ENCODE measurements at regions not wholly inside any gene's neighbourhood (a gene's known extent, or its start where the extent isn't known, plus 50 kb on each side); places are given as distances from the start of the nearest gene placed in this dataset.

DNA sequence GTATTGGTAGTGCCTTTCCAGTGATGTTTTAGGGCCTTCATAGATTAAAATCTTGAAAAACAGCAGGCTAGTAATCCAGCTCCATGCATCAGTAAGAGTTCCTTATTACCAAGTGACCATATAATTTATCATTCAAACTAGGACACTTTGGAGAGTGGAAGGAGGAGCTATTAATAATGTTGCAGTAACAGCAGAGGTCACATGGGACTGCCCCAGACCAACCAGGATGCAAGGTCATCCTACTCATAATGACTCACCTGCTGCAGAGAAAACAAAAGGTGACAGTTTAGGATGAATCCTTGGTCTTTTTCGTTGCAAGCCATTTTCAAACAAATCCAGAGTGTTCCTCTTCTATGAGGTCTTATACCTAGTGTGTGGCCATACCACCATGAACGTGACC, 187.4 kb downstream of the NUF2 start:
- TF ChIP-seq, protein P1, sequence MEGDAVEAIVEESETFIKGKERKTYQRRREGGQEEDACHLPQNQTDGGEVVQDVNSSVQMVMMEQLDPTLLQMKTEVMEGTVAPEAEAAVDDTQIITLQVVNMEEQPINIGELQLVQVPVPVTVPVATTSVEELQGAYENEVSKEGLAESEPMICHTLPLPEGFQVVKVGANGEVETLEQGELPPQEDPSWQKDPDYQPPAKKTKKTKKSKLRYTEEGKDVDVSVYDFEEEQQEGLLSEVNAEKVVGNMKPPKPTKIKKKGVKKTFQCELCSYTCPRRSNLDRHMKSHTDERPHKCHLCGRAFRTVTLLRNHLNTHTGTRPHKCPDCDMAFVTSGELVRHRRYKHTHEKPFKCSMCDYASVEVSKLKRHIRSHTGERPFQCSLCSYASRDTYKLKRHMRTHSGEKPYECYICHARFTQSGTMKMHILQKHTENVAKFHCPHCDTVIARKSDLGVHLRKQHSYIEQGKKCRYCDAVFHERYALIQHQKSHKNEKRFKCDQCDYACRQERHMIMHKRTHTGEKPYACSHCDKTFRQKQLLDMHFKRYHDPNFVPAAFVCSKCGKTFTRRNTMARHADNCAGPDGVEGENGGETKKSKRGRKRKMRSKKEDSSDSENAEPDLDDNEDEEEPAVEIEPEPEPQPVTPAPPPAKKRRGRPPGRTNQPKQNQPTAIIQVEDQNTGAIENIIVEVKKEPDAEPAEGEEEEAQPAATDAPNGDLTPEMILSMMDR (IDR thresholded peaks at IDR 0.05; ENCODE audit: low read depth, low read length): no peak
- TF ChIP-seq EZH2phosphoT487 (IDR thresholded peaks at IDR 0.05; ENCODE audit: low read depth): no peak
